Fibroblast of lung (primary cell): ENCODE measurements at regions not wholly inside any gene's neighbourhood (a gene's known extent, or its start where the extent isn't known, plus 50 kb on each side); places are given as distances from the start of the nearest gene placed in this dataset.
"Not testable (repeated sequence)": the region's sequence is repeated elsewhere in the genome, so short reads cannot be mapped to it uniquely, and the experiment has no call there.

ENCODE experiments used
- CTCF ChIP-seq, 2 donors: IDR thresholded peaks in 1 of 2; conservative IDR thresholded peaks in 1 of 2; 1 replicate in 1 of 2; 2 replicates in 1 of 2; pipeline ENCODE4 v1.5.1; 2011 to 2012; ENCODE audit warnings: low read length in 2 of 2, control low read depth in 1 of 2, inconsistent platforms in 1 of 2, low read depth in 1 of 2, mild to moderate bottlenecking in 1 of 2
- EZH2 ChIP-seq: IDR thresholded peaks from 2 replicates; pipeline ENCODE4 v1.5.1; 2012; ENCODE audit warnings: low read length, control low read depth, mild to moderate bottlenecking; ENCODE audit errors: missing control alignments

GRCh38 chr17:432471-432870 lies 79.9 kb upstream of the RPH3AL start:
- TF ChIP-seq CTCF (conservative IDR thresholded peaks at IDR 0.05 in 1 of 2, IDR thresholded peaks at IDR 0.05 in 1 of 2; ENCODE audit: low read depth in 1 of 2, low read length in 2 of 2); EZH2: not testable (repeated sequence)
